ENCODE measurements at regions not wholly inside any gene's neighbourhood (a gene's known extent, or its start where the extent isn't known, plus 50 kb on each side); places are given as distances from the start of the nearest gene placed in this dataset.

GRCh38 chr6:169891846-169892245 lies 140.4 kb downstream of the ERMARD start:
- intact Hi-C loops (cut with micrococcal nuclease) = no loop called here
- no peak for TF ChIP-seq CTCF (IDR thresholded peaks at IDR 0.05)
- peaks cover 16% of the 10 kb centered on the region for H3K27me3 ChIP-seq (ENCODE audit: control insufficient read depth, insufficient read depth, low read length)
- 71% methylated on average over 11 of the region's 11 CpGs for WGBS (ENCODE audit: insufficient coverage)
- H3K4me1 ChIP-seq (ENCODE audit: control insufficient read depth, insufficient read depth, low read length) = no peaks in the 10 kb centered on the region
- Mint-ChIP-seq H3K9me3 (peaks cover 0 to 5% of the 10 kb centered on the region in 2 donors), H3K36me3 (no peaks in the 10 kb centered on the region), H3K4me1 (no peaks in the 10 kb centered on the region), H3K4me3 (no peak overlapping the region), H3K27me3 (ENCODE audit: low read depth in 2 of 2) (peaks cover 13 to 33% of the 10 kb centered on the region in 2 donors), H3K27ac (no peak overlapping the region)
- H3K4me3 ChIP-seq (ENCODE audit: low read length) = no peak overlapping the region
- ATAC-seq = no peak
- peaks cover 7% of the 10 kb centered on the region for H3K9me3 ChIP-seq (ENCODE audit: control insufficient read depth, insufficient read depth, low read length)
- no peak for DNase-seq
- H3K27ac ChIP-seq (ENCODE audit: low read length) = no peak overlapping the region
- H3K36me3 ChIP-seq (ENCODE audit: control insufficient read depth, insufficient read depth, low read length) = no peaks in the 10 kb centered on the region

GRCh38 chr6:169891421-169891820 lies 140.0 kb downstream of the ERMARD start:
- no peaks in the 10 kb centered on the region for H3K36me3 Mint-ChIP-seq
- TF ChIP-seq CTCF (IDR thresholded peaks at IDR 0.05) = no peak
- H3K4me1 ChIP-seq (ENCODE audit: control insufficient read depth, insufficient read depth, low read length) = no peaks in the 10 kb centered on the region
- no peaks in the 10 kb centered on the region for H3K36me3 ChIP-seq (ENCODE audit: control insufficient read depth, insufficient read depth, low read length)
- H3K27me3 Mint-ChIP-seq (ENCODE audit: low read depth in 2 of 2) = peaks cover 13 to 38% of the 10 kb centered on the region in 2 donors
- peaks cover 0 to 5% of the 10 kb centered on the region in 2 donors for H3K9me3 Mint-ChIP-seq
- no peak overlapping the region for H3K4me3 Mint-ChIP-seq
- intact Hi-C loops (cut with micrococcal nuclease) = no loop called here
- peaks cover 7% of the 10 kb centered on the region for H3K9me3 ChIP-seq (ENCODE audit: control insufficient read depth, insufficient read depth, low read length)
- peaks cover 18% of the 10 kb centered on the region for H3K27me3 ChIP-seq (ENCODE audit: control insufficient read depth, insufficient read depth, low read length)
- no peak for DNase-seq
- H3K4me1 Mint-ChIP-seq = no peaks in the 10 kb centered on the region
- no peak for ATAC-seq
- 74% methylated on average over 8 of the region's 8 CpGs for WGBS (ENCODE audit: insufficient coverage)
- H3K4me3 ChIP-seq (ENCODE audit: low read length) = no peak overlapping the region
- H3K27ac Mint-ChIP-seq = no peak overlapping the region
- no peak overlapping the region for H3K27ac ChIP-seq (ENCODE audit: low read length)

- Histone ChIP-seq H3K4me3 (ENCODE audit: low read length) (no peak overlapping the region), H3K27me3 (ENCODE audit: control insufficient read depth, insufficient read depth, low read length) (peaks cover 18% of the 10 kb centered on the region), H3K36me3 (ENCODE audit: control insufficient read depth, insufficient read depth, low read length) (no peaks in the 10 kb centered on the region), H3K9me3 (ENCODE audit: control insufficient read depth, insufficient read depth, low read length) (peaks cover 7% of the 10 kb centered on the region), H3K27ac (ENCODE audit: low read length) (no peak overlapping the region), H3K4me1 (ENCODE audit: control insufficient read depth, insufficient read depth, low read length) (no peaks in the 10 kb centered on the region)
- Mint-ChIP-seq H3K27me3 (ENCODE audit: low read depth in 2 of 2) (peaks cover 13 to 43% of the 10 kb centered on the region in 2 donors), H3K4me3 (no peak overlapping the region), H3K9me3 (peaks cover 0 to 5% of the 10 kb centered on the region in 2 donors), H3K27ac (no peak overlapping the region), H3K4me1 (no peaks in the 10 kb centered on the region), H3K36me3 (no peaks in the 10 kb centered on the region)
- intact Hi-C loops (cut with micrococcal nuclease) = no loop called here
- DNase-seq (no peak), ATAC-seq (no peak)
- TF ChIP-seq CTCF (IDR thresholded peaks at IDR 0.05) = no peak
- whole genome bisulfite sequencing (ENCODE audit: insufficient coverage) = 83% methylated on average over 7 of the region's 7 CpGs
These were observed 139.5 kb downstream of the ERMARD start for GRCh38 chr6:169890901-169891300.

- H3K36me3 ChIP-seq (ENCODE audit: control insufficient read depth, insufficient read depth, low read length) = no peaks in the 10 kb centered on the region
- no peak for TF ChIP-seq CTCF (IDR thresholded peaks at IDR 0.05)
- Mint-ChIP-seq H3K9me3 (peaks cover 0 to 5% of the 10 kb centered on the region in 2 donors), H3K36me3 (no peaks in the 10 kb centered on the region), H3K27me3 (ENCODE audit: low read depth in 2 of 2) (peaks cover 13 to 51% of the 10 kb centered on the region in 2 donors), H3K4me1 (no peaks in the 10 kb centered on the region), H3K27ac (no peak overlapping the region), H3K4me3 (no peak overlapping the region)
- DNase-seq = no peak
- intact Hi-C loops (cut with micrococcal nuclease) = no loop called here
- no peak for ATAC-seq
- no peaks in the 10 kb centered on the region for H3K4me1 ChIP-seq (ENCODE audit: control insufficient read depth, insufficient read depth, low read length)
- H3K27ac ChIP-seq (ENCODE audit: low read length) = no peak overlapping the region
- H3K4me3 ChIP-seq (ENCODE audit: low read length) = no peak overlapping the region
- peaks cover 24% of the 10 kb centered on the region for H3K27me3 ChIP-seq (ENCODE audit: control insufficient read depth, insufficient read depth, low read length)
- WGBS (ENCODE audit: insufficient coverage) = 68% methylated on average over 12 of the region's 12 CpGs
- H3K9me3 ChIP-seq (ENCODE audit: control insufficient read depth, insufficient read depth, low read length) = peaks cover 7% of the 10 kb centered on the region
These were observed 138.6 kb downstream of the ERMARD start for GRCh38 chr6:169890049-169890448.

All from natural killer cell (primary cell).